PC-3 (cell line): ENCODE measurements at regions not wholly inside any gene's neighbourhood (a gene's known extent, or its start where the extent isn't known, plus 50 kb on each side); places are given as distances from the start of the nearest gene placed in this dataset.

Experiments used
- ATAC-seq: fragments of 200-7000 bp; cut with Tn5 transposase; 2 replicates; pipeline ENCODE4 v1.9.1; 2020; ENCODE audit warnings: mild to moderate bottlenecking, moderate library complexity
- BruUV-seq: library from RNA; stranded (reverse); fragments of 400-500 nt; replicated peaks from 2 replicates; lab custom pipeline; 2021; lab: Mats Ljungman, UMichigan
- CTCF ChIA-PET: fragments of 300-600 bp; sonication (Branson Sonifier 250); formaldehyde crosslinking; loops from one replicate; lab custom pipeline; 2022; ENCODE audit warnings: antibody characterized with exemption; lab: Charles Lee
- POLR2A ChIA-PET: fragments of 300-600 bp; sonication (Branson Sonifier 250); formaldehyde crosslinking; loops from one replicate; lab custom pipeline; 2022; ENCODE audit warnings: antibody characterized with exemption; ENCODE audit not compliant: unreplicated experiment; lab: Charles Lee
- DNase-seq: peaks from one replicate; pipeline ENCODE4 v3.0.0-alpha.2; 2015
- H2AFZ ChIP-seq: fragments of 300-600 bp; sonication (generic); 2 replicates; pipeline ENCODE4 v1.6.0; 2016; ENCODE audit warnings: antibody characterized with exemption, low read length
- H3F3A ChIP-seq: fragments of 300-600 bp; sonication (generic); one replicate; pipeline ENCODE4 v1.6.0; 2017; ENCODE audit warnings: antibody characterized with exemption, low read length, control low read depth, mild to moderate bottlenecking; ENCODE audit not compliant: unreplicated experiment
- H3K27ac ChIP-seq: fragments of 300-600 bp; sonication (generic); 2 replicates; pipeline ENCODE4 v1.5.1; 2016; ENCODE audit warnings: mild to moderate bottlenecking, low read length
- H3K27me3 ChIP-seq: fragments of 300-600 bp; sonication (generic); 2 replicates; pipeline ENCODE4 v1.6.1; 2016; ENCODE audit warnings: low read length, mixed read lengths
- H3K36me3 ChIP-seq: fragments of 300-600 bp; sonication (generic); 2 replicates; pipeline ENCODE4 v1.6.1; 2016; ENCODE audit warnings: low read depth, mixed run types, low read length, mixed read lengths
- H3K4me1 ChIP-seq: fragments of 300-600 bp; sonication (generic); 2 replicates; pipeline ENCODE4 v1.5.1; 2016; ENCODE audit warnings: low read length; ENCODE audit not compliant: insufficient read depth
- H3K4me2 ChIP-seq: fragments of 300-600 bp; sonication (generic); 2 replicates; pipeline ENCODE4 v1.6.0; 2016; ENCODE audit warnings: low read length
- H3K4me3 ChIP-seq: fragments of 300-600 bp; sonication (generic); 2 replicates; pipeline ENCODE4 v1.5.1; 2016; ENCODE audit warnings: mild to moderate bottlenecking, low read length, mixed read lengths
- H3K79me2 ChIP-seq: fragments of 300-600 bp; sonication (generic); 2 replicates; pipeline ENCODE4 v1.6.1; 2017; ENCODE audit warnings: low read length, mixed read lengths
- H3K9ac ChIP-seq: fragments of 300-600 bp; sonication (generic); 2 replicates; pipeline ENCODE4 v1.6.0; 2016; ENCODE audit warnings: mild to moderate bottlenecking, low read length
- H3K9me2 ChIP-seq: fragments of 300-600 bp; sonication (generic); replicated peaks from 2 replicates; pipeline ENCODE4 v1.6.1; 2016; ENCODE audit warnings: mixed run types, low read length, mixed read lengths
- H3K9me3 ChIP-seq: fragments of 300-600 bp; sonication (generic); 2 replicates; pipeline ENCODE4 v1.6.1; 2016; ENCODE audit warnings: low read length, mixed read lengths
- H4K20me1 ChIP-seq: fragments of 300-600 bp; sonication (generic); 2 replicates; pipeline ENCODE4 v1.6.1; 2016; ENCODE audit warnings: low read length, mixed read lengths
- EZH2 ChIP-seq: fragments of 300-600 bp; sonication (generic); IDR thresholded peaks from one replicate; pipeline ENCODE4 v1.6.1; 2017; ENCODE audit warnings: antibody characterized with exemption, mild to moderate bottlenecking, low read length; ENCODE audit not compliant: unreplicated experiment
- EZH2phosphoT487 ChIP-seq: fragments of 300-600 bp; sonication (generic); IDR thresholded peaks from 2 replicates; pipeline ENCODE4 v1.6.1; 2018; ENCODE audit warnings: mild to moderate bottlenecking, antibody characterized with exemption, low read length, borderline replicate concordance
- intact Hi-C: fragments of 100-400 bp; cut with micrococcal nuclease; formaldehyde crosslinking; loops from 2 replicates; pipeline ENCODE4 v1.9.0; 2023
- TF ChIP-seq, protein P1 (sequence below): fragments of 300-600 bp; sonication (generic); conservative IDR thresholded peaks from 2 replicates; pipeline ENCODE4 v1.5.1; 2017; ENCODE audit warnings: antibody characterized with exemption, low read depth, mild to moderate bottlenecking, low read length

DNA sequence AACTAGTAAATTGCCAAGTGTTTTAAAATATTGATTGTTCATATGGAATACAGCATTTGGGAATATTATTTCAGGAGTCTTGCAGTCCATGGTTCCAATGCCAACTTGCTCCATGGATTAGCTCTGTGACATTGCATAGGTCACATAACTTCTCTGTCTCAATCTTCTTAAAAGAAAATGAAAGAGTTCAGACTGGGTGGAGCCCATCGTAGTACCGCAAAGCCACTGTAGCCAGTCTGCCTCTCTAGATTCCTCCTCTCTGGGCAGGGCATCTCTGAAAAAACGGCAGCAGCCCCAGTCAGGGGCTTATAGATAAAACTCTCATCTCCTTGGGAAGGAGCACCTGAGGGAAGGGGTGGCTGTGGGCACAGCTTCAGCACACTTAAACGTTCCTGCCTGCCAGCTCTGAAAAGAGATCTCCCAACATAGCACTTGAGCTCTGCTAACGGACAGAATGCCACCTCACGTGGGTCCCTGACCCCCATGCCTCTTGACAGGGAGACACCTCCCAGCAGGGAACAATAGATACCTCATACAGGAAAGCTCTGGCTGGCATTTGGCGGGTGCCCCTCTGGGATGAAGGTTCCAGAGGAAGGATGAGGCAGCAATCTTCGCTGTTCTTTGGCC lies 168.8 kb upstream of the CNTN4 start:
- Histone ChIP-seq H3K27me3 (no peaks in the 10 kb centered on the region), H3K36me3 (no peaks in the 10 kb centered on the region), H3K9me2 (no peaks in the 10 kb centered on the region), H3K79me2 (no peaks in the 10 kb centered on the region), H3K4me3 (no peak overlapping the region), H3K4me1 (no peaks in the 10 kb centered on the region), H3F3A (no peaks in the 10 kb centered on the region), H2AFZ (no peak overlapping the region), H4K20me1 (no peaks in the 10 kb centered on the region), H3K27ac (no peak overlapping the region), H3K4me2 (no peak overlapping the region), H3K9ac (no peak overlapping the region), H3K9me3 (0 out of 2 replicates have a peak, but pooled peaks cover 8% of the 10 kb centered on the region)
- intact Hi-C loops: no loop called here
- POLR2A ChIA-PET: no interaction called here
- ATAC-seq: no peak
- TF ChIP-seq EZH2 (no peak), EZH2phosphoT487 (no peak)
- TF ChIP-seq, protein P1, sequence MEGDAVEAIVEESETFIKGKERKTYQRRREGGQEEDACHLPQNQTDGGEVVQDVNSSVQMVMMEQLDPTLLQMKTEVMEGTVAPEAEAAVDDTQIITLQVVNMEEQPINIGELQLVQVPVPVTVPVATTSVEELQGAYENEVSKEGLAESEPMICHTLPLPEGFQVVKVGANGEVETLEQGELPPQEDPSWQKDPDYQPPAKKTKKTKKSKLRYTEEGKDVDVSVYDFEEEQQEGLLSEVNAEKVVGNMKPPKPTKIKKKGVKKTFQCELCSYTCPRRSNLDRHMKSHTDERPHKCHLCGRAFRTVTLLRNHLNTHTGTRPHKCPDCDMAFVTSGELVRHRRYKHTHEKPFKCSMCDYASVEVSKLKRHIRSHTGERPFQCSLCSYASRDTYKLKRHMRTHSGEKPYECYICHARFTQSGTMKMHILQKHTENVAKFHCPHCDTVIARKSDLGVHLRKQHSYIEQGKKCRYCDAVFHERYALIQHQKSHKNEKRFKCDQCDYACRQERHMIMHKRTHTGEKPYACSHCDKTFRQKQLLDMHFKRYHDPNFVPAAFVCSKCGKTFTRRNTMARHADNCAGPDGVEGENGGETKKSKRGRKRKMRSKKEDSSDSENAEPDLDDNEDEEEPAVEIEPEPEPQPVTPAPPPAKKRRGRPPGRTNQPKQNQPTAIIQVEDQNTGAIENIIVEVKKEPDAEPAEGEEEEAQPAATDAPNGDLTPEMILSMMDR: no peak
- CTCF ChIA-PET: no interaction called here
- no TSS peak for BruUV-seq
- no peak for DNase-seq

DNA sequence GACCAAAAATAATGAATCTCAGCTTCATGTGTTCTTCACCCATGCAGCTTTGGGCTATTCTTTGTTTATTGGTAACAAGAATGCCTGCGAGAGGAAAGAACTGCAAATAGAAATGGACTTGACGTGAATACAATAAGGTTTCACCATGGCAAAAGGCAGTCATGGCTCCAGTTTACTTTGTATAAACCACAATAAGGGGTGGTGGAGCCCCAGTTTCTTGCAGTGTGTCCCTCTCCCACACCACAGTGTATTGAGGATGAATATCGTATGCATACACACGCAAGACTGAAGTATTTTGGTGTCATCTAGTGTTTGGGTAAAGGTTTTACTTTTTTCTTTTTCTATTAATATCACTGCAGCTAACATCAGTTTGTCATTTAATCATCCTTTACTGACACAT lies 159.7 kb upstream of the CNTN4 start:
- Histone ChIP-seq H3K4me2 (no peak overlapping the region), H4K20me1 (no peaks in the 10 kb centered on the region), H3K4me3 (no peak overlapping the region), H3K27me3 (no peaks in the 10 kb centered on the region), H3K9me2 (no peaks in the 10 kb centered on the region), H3F3A (no peaks in the 10 kb centered on the region), H3K79me2 (no peaks in the 10 kb centered on the region), H3K36me3 (no peaks in the 10 kb centered on the region), H2AFZ (no peak overlapping the region), H3K27ac (no peak overlapping the region), H3K9me3 (peaks cover 28% of the 10 kb centered on the region), H3K4me1 (no peaks in the 10 kb centered on the region), H3K9ac (no peak overlapping the region)
- TF ChIP-seq, protein P1: no peak
- ChIA-PET CTCF (no interaction called here), POLR2A (no interaction called here)
- intact Hi-C loops: no loop called here
- DNase-seq (no peak), ATAC-seq (no peak)
- BruUV-seq: no TSS peak

DNA sequence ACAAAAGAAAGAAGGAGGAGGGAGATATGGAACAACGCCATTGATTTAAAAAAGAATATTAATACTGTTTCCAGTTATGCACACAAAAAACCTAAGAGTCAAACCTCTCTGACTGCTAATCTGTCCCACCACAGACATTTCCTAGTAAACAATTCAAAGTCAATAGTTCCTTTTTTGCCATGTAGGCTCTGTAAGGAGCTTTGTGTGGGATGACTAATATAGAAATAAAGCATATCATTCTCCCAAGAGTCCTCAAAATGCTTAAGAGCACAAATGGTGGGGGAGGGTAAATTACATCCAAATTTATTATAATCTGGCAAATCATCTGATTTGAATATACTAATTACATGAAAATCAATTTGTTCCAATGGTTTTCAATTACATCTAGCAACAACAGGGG lies 155.9 kb upstream of the CNTN4 start:
- ChIA-PET POLR2A (no interaction called here), CTCF (no interaction called here)
- TF ChIP-seq EZH2phosphoT487 (no peak), EZH2 (no peak)
- TF ChIP-seq, protein P1: no peak
- no peak overlapping the region for H3K27ac ChIP-seq
- H3K9me3 ChIP-seq: peaks cover 34% of the 10 kb centered on the region
- intact Hi-C loops: no loop called here
- H3K4me1 ChIP-seq: no peaks in the 10 kb centered on the region
- H3K36me3 ChIP-seq: no peaks in the 10 kb centered on the region
- no peak overlapping the region for H3K4me3 ChIP-seq
- H3K9me2 ChIP-seq: no peaks in the 10 kb centered on the region
- no peaks in the 10 kb centered on the region for H3K27me3 ChIP-seq
- no TSS peak for BruUV-seq
- ATAC-seq (no peak), DNase-seq (no peak)
- H2AFZ ChIP-seq: no peak overlapping the region
- no peaks in the 10 kb centered on the region for H4K20me1 ChIP-seq
- no peak overlapping the region for H3K9ac ChIP-seq
- no peaks in the 10 kb centered on the region for H3F3A ChIP-seq
- H3K4me2 ChIP-seq: no peak overlapping the region
- no peaks in the 10 kb centered on the region for H3K79me2 ChIP-seq
